ENCODE measurements at regions not wholly inside any gene's neighbourhood (a gene's known extent, or its start where the extent isn't known, plus 50 kb on each side); places are given as distances from the start of the nearest gene placed in this dataset.

GRCh38 chr13:103537616-103538015, 471.4 kb upstream of the SLC10A2 start:
- no peak for DNase-seq (ENCODE audit: extremely low spot score in 2 of 2)
- no peaks in the 10 kb centered on the region for H3K9me3 ChIP-seq
- H3K27me3 ChIP-seq = no peaks in the 10 kb centered on the region
- no peak for TF ChIP-seq POLR2AphosphoS5 (IDR thresholded peaks at IDR 0.05; ENCODE audit: insufficient read depth in 1 of 2, low read depth in 1 of 2)
- no peak for TF ChIP-seq CTCF (IDR thresholded peaks at IDR 0.05)
- TF ChIP-seq POLR2A (IDR thresholded peaks at IDR 0.05) = no peak
- no peaks in the 10 kb centered on the region for H3K4me1 ChIP-seq
- H3K27ac ChIP-seq = no peak overlapping the region
- no peaks in the 10 kb centered on the region for H3K36me3 ChIP-seq
- H3K4me3 ChIP-seq = no peak overlapping the region
- intact Hi-C loops (cut with DNase I) = no loop called here

- no peaks in the 10 kb centered on the region for H3K4me1 ChIP-seq
- intact Hi-C loops (cut with DNase I) = no loop called here
- DNase-seq (ENCODE audit: extremely low spot score in 2 of 2) = no peak
- H3K9me3 ChIP-seq = no peaks in the 10 kb centered on the region
- H3K27ac ChIP-seq = no peak overlapping the region
- H3K4me3 ChIP-seq = no peak overlapping the region
- H3K36me3 ChIP-seq = no peaks in the 10 kb centered on the region
- no peak for TF ChIP-seq CTCF (IDR thresholded peaks at IDR 0.05)
- TF ChIP-seq POLR2A (IDR thresholded peaks at IDR 0.05) = no peak
- no peak for TF ChIP-seq POLR2AphosphoS5 (IDR thresholded peaks at IDR 0.05; ENCODE audit: insufficient read depth in 1 of 2, low read depth in 1 of 2)
- no peaks in the 10 kb centered on the region for H3K27me3 ChIP-seq
These were observed 465.1 kb upstream of the SLC10A2 start for GRCh38 chr13:103531278-103531677.

GRCh38 chr13:103528437-103528836, 462.2 kb upstream of the SLC10A2 start:
- no peaks in the 10 kb centered on the region for H3K4me1 ChIP-seq
- H3K27ac ChIP-seq = no peak overlapping the region
- no peak for DNase-seq (ENCODE audit: extremely low spot score in 2 of 2)
- no peaks in the 10 kb centered on the region for H3K9me3 ChIP-seq
- no peaks in the 10 kb centered on the region for H3K36me3 ChIP-seq
- H3K27me3 ChIP-seq = no peaks in the 10 kb centered on the region
- TF ChIP-seq POLR2AphosphoS5 (IDR thresholded peaks at IDR 0.05; ENCODE audit: insufficient read depth in 1 of 2, low read depth in 1 of 2) = no peak
- no peak for TF ChIP-seq POLR2A (IDR thresholded peaks at IDR 0.05)
- no peak for TF ChIP-seq CTCF (IDR thresholded peaks at IDR 0.05)
- intact Hi-C loops (cut with DNase I) = no loop called here
- no peak overlapping the region for H3K4me3 ChIP-seq

- no peaks in the 10 kb centered on the region for H3K36me3 ChIP-seq
- no peaks in the 10 kb centered on the region for H3K27me3 ChIP-seq
- no peak overlapping the region for H3K4me3 ChIP-seq
- no peaks in the 10 kb centered on the region for H3K9me3 ChIP-seq
- TF ChIP-seq POLR2AphosphoS5 (IDR thresholded peaks at IDR 0.05; ENCODE audit: insufficient read depth in 1 of 2, low read depth in 1 of 2) (no peak), CTCF (IDR thresholded peaks at IDR 0.05) (no peak), POLR2A (IDR thresholded peaks at IDR 0.05) (no peak)
- DNase-seq (ENCODE audit: extremely low spot score in 2 of 2) = no peak
- no peak overlapping the region for H3K27ac ChIP-seq
- H3K4me1 ChIP-seq = no peaks in the 10 kb centered on the region
- intact Hi-C loops (cut with DNase I) = no loop called here
These were observed 459.3 kb upstream of the SLC10A2 start for GRCh38 chr13:103525530-103525929.

- Histone ChIP-seq H3K36me3 (no peaks in the 10 kb centered on the region), H3K4me3 (no peak overlapping the region), H3K27me3 (no peaks in the 10 kb centered on the region), H3K27ac (no peak overlapping the region), H3K4me1 (no peaks in the 10 kb centered on the region), H3K9me3 (no peaks in the 10 kb centered on the region)
- intact Hi-C loops (cut with DNase I) = no loop called here
- TF ChIP-seq CTCF (IDR thresholded peaks at IDR 0.05) = no peak
- TF ChIP-seq POLR2A (IDR thresholded peaks at IDR 0.05) = no peak
- no peak for DNase-seq (ENCODE audit: extremely low spot score in 2 of 2)
These were observed 457.6 kb upstream of the SLC10A2 start for GRCh38 chr13:103523858-103524257.

Data from vagina (tissue), 2 donors.